ENCODE measurements at regions not wholly inside any gene's neighbourhood (a gene's known extent, or its start where the extent isn't known, plus 50 kb on each side); places are given as distances from the start of the nearest gene placed in this dataset.

DNA sequence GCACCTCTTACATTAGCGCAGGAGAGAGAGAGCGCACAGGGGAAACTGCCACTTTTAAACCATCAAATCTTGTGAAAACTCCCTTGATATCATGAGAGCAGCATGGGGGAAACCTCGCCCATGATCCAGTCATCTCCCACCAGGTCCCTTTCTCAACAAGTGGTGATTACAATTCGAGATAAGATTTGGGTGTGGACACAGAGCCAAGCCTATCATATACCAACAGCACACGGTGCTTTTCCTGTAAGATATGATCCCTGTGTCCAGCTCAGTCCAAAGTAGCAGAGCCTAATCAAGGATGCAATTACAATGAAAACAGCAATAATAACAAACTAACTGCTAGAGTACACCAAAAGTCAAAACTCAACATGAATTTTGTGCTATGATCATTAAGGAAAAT, 148.7 kb upstream of the TCF21 start (continued):
- TF ChIP-seq, protein P1, sequence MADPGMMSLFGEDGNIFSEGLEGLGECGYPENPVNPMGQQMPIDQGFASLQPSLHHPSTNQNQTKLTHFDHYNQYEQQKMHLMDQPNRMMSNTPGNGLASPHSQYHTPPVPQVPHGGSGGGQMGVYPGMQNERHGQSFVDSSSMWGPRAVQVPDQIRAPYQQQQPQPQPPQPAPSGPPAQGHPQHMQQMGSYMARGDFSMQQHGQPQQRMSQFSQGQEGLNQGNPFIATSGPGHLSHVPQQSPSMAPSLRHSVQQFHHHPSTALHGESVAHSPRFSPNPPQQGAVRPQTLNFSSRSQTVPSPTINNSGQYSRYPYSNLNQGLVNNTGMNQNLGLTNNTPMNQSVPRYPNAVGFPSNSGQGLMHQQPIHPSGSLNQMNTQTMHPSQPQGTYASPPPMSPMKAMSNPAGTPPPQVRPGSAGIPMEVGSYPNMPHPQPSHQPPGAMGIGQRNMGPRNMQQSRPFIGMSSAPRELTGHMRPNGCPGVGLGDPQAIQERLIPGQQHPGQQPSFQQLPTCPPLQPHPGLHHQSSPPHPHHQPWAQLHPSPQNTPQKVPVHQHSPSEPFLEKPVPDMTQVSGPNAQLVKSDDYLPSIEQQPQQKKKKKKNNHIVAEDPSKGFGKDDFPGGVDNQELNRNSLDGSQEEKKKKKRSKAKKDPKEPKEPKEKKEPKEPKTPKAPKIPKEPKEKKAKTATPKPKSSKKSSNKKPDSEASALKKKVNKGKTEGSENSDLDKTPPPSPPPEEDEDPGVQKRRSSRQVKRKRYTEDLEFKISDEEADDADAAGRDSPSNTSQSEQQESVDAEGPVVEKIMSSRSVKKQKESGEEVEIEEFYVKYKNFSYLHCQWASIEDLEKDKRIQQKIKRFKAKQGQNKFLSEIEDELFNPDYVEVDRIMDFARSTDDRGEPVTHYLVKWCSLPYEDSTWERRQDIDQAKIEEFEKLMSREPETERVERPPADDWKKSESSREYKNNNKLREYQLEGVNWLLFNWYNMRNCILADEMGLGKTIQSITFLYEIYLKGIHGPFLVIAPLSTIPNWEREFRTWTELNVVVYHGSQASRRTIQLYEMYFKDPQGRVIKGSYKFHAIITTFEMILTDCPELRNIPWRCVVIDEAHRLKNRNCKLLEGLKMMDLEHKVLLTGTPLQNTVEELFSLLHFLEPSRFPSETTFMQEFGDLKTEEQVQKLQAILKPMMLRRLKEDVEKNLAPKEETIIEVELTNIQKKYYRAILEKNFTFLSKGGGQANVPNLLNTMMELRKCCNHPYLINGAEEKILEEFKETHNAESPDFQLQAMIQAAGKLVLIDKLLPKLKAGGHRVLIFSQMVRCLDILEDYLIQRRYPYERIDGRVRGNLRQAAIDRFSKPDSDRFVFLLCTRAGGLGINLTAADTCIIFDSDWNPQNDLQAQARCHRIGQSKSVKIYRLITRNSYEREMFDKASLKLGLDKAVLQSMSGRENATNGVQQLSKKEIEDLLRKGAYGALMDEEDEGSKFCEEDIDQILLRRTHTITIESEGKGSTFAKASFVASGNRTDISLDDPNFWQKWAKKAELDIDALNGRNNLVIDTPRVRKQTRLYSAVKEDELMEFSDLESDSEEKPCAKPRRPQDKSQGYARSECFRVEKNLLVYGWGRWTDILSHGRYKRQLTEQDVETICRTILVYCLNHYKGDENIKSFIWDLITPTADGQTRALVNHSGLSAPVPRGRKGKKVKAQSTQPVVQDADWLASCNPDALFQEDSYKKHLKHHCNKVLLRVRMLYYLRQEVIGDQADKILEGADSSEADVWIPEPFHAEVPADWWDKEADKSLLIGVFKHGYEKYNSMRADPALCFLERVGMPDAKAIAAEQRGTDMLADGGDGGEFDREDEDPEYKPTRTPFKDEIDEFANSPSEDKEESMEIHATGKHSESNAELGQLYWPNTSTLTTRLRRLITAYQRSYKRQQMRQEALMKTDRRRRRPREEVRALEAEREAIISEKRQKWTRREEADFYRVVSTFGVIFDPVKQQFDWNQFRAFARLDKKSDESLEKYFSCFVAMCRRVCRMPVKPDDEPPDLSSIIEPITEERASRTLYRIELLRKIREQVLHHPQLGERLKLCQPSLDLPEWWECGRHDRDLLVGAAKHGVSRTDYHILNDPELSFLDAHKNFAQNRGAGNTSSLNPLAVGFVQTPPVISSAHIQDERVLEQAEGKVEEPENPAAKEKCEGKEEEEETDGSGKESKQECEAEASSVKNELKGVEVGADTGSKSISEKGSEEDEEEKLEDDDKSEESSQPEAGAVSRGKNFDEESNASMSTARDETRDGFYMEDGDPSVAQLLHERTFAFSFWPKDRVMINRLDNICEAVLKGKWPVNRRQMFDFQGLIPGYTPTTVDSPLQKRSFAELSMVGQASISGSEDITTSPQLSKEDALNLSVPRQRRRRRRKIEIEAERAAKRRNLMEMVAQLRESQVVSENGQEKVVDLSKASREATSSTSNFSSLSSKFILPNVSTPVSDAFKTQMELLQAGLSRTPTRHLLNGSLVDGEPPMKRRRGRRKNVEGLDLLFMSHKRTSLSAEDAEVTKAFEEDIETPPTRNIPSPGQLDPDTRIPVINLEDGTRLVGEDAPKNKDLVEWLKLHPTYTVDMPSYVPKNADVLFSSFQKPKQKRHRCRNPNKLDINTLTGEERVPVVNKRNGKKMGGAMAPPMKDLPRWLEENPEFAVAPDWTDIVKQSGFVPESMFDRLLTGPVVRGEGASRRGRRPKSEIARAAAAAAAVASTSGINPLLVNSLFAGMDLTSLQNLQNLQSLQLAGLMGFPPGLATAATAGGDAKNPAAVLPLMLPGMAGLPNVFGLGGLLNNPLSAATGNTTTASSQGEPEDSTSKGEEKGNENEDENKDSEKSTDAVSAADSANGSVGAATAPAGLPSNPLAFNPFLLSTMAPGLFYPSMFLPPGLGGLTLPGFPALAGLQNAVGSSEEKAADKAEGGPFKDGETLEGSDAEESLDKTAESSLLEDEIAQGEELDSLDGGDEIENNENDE (IDR thresholded peaks at IDR 0.05; ENCODE audit: insufficient replicate concordance, low read length) = no peak
- TF ChIP-seq BCL11A (IDR thresholded peaks at IDR 0.05; ENCODE audit: low read depth in 2 of 2, low read length in 2 of 2) (no peak), BACH1 (IDR thresholded peaks at IDR 0.05; ENCODE audit: low read length) (no peak), RXRA (IDR thresholded peaks at IDR 0.05; ENCODE audit: insufficient read depth, low read depth, low read length) (no peak), CBX8 (IDR thresholded peaks at IDR 0.05; ENCODE audit: borderline replicate concordance, low read depth, low read length) (no peak)

All from H1 (cell line).